ENCODE measurements at regions not wholly inside any gene's neighbourhood (a gene's known extent, or its start where the extent isn't known, plus 50 kb on each side); places are given as distances from the start of the nearest gene placed in this dataset.
"Not testable (repeated sequence)": the region's sequence is repeated elsewhere in the genome, so short reads cannot be mapped to it uniquely, and the experiment has no call there.

DNA sequence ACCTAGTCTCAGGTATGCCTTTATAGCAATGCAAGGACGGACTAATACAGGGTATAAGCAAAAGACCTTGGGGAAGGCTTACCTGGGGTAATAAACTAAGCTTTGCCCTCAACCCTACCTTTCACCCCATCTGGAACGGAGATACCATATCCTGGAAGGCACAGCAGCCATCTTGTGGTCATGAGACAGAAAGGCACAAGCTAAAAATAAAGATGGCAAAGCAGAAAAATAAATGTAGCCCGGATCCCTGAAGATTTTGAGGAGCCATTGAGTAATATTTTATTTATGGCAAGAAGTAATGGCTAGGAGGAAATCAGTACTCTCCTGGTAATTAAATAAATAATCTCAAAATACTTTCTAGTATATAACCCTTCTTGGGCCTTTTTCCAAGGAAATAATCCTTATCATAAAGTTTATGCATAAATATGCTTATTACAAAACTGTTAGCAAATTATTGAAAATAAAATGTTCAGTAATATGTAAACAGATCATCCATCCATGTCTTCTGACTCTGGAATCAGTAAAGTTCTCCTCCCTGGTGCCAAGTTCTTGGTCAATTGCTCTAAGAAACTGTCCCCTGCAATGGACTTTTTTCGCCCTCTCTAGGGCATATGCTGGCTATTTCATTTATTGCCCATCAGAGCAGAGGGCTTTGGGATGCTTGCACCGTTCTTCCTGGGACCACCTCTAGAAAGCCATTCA lies 198.7 kb downstream of the SPP2 start:
- no peak overlapping the region for H3K4me3 ChIP-seq
- intact Hi-C loops (cut with DNase I; ENCODE audit: low total_unique reads), result no loop called here
- H3K27me3 ChIP-seq, result peaks cover 3% of the 10 kb centered on the region
- DNase-seq, result no peak
- in situ Hi-C loops (cut with MboI; ENCODE audit: low pct_ligation_motif_present in 1 of 4, low pct_unique_long_range_greater_than_20kb in 1 of 4, low sequenced_read_pairs in 3 of 4), result no loop called here
- H3K9me3 ChIP-seq, result no peaks in the 10 kb centered on the region
- no peaks in the 10 kb centered on the region for H3K36me3 ChIP-seq
- TF ChIP-seq, protein P1, sequence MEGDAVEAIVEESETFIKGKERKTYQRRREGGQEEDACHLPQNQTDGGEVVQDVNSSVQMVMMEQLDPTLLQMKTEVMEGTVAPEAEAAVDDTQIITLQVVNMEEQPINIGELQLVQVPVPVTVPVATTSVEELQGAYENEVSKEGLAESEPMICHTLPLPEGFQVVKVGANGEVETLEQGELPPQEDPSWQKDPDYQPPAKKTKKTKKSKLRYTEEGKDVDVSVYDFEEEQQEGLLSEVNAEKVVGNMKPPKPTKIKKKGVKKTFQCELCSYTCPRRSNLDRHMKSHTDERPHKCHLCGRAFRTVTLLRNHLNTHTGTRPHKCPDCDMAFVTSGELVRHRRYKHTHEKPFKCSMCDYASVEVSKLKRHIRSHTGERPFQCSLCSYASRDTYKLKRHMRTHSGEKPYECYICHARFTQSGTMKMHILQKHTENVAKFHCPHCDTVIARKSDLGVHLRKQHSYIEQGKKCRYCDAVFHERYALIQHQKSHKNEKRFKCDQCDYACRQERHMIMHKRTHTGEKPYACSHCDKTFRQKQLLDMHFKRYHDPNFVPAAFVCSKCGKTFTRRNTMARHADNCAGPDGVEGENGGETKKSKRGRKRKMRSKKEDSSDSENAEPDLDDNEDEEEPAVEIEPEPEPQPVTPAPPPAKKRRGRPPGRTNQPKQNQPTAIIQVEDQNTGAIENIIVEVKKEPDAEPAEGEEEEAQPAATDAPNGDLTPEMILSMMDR (IDR thresholded peaks at IDR 0.05), result no peak
- TF ChIP-seq POLR2A (IDR thresholded peaks at IDR 0.05) (no peak), POLR2AphosphoS5 (IDR thresholded peaks at IDR 0.05) (no peak), EP300 (IDR thresholded peaks at IDR 0.05; ENCODE audit: low read depth) (no peak)
- WGBS, 2 donors (ENCODE audit: low coverage in 1 of 2), result 81 to 83% methylated on average over 5 of the region's 5 CpGs
- peaks cover 0 to 7% (median 6%) of the 10 kb centered on the region in 4 donors for H3K4me1 ChIP-seq
- no peak overlapping the region for H3K27ac ChIP-seq

DNA sequence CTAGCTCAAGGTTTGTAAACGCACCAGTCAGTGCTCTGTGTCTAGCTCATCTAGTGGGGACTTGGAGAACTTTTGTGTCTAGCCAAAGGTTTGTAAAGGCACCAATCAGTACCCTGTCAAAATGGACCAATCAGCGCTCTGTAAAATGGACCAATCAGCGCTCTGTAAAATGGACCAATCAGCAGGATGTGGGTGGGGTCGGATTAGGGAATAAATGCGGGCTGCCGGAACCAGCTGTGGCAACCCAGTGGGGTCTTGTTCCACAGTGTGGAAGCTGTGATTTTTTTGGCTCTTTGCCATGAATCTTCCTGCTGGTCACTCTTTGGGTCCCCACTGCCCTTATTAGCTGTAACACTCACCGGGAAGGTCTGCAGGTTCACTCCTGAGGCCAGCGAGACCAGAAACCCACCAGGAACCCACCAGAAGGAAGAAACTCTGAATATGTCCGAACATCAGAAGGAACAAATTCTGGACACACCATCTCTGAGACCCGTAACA lies 197.8 kb downstream of the SPP2 start:
- WGBS, 2 donors (ENCODE audit: low coverage in 1 of 2), result 94 to 97% methylated on average over 5 to 10 of the region's 10 CpGs
- in situ Hi-C loops (cut with MboI; ENCODE audit: low pct_ligation_motif_present in 1 of 4, low pct_unique_long_range_greater_than_20kb in 1 of 4, low sequenced_read_pairs in 3 of 4); intact Hi-C loops (cut with DNase I; ENCODE audit: low total_unique reads); H3K9me3 ChIP-seq; H3K27me3 ChIP-seq; H3K27ac ChIP-seq; DNase-seq; H3K4me3 ChIP-seq; H3K36me3 ChIP-seq: not testable (repeated sequence)
- H3K4me1 ChIP-seq, result peaks cover 0 to 11% (median 6%) of the 10 kb centered on the region in 4 donors

DNA sequence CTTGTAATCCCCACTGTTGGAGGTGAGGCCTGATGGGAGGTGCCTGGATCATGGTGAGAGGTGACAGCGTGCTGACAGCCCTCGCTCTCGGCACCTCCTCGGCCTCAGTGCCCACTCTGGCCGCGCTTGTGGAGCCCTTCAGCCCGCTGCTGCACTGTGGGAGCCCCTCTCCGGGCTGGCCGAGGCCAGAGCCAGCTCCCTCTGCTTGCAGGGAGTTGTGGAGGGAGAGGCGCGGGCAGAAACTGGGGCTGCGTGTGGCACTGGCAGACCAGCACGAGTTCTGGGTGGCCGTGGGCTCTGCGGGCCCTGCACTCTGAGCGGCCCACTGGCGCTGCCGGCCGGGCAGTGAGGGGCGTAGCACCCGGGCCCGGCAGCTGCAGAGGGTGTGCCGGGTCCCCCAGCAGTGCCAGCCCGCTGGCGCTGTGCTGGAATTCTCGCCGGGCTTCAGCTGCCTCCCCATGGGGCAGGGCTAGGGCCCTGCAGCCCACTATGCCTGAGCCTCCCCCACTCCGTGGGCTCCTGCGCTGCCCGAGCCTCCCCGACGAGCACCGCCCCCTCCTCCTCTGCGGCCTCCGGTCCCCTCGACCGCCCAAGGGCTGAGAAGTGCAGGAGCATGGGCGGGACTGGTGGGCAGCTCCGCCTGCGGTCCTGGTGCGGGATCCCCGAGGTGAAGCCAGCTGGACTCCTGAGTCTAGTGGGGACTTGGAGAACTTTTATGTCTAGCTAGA lies 197.1 kb downstream of the SPP2 start:
- no peaks in the 10 kb centered on the region for H3K36me3 ChIP-seq
- intact Hi-C loops (cut with DNase I; ENCODE audit: low total_unique reads) (no loop called here), in situ Hi-C loops (cut with MboI; ENCODE audit: low pct_ligation_motif_present in 1 of 4, low pct_unique_long_range_greater_than_20kb in 1 of 4, low sequenced_read_pairs in 3 of 4) (no loop called here)
- H3K27me3 ChIP-seq, result peaks cover 3% of the 10 kb centered on the region
- no peak overlapping the region for H3K4me3 ChIP-seq
- no peaks in the 10 kb centered on the region for H3K9me3 ChIP-seq
- 97 to 100% methylated on average over 3 to 29 of the region's 42 CpGs for WGBS, 2 donors (ENCODE audit: low coverage in 1 of 2)
- DNase-seq, result no peak
- no peak for TF ChIP-seq POLR2A (IDR thresholded peaks at IDR 0.05)
- TF ChIP-seq, protein P1 (IDR thresholded peaks at IDR 0.05), result no peak
- no peak for TF ChIP-seq POLR2AphosphoS5 (IDR thresholded peaks at IDR 0.05)
- no peak for TF ChIP-seq EP300 (IDR thresholded peaks at IDR 0.05; ENCODE audit: low read depth)
- no peak overlapping the region for H3K27ac ChIP-seq
- H3K4me1 ChIP-seq, result peaks cover 0 to 11% (median 6%) of the 10 kb centered on the region in 4 donors

DNA sequence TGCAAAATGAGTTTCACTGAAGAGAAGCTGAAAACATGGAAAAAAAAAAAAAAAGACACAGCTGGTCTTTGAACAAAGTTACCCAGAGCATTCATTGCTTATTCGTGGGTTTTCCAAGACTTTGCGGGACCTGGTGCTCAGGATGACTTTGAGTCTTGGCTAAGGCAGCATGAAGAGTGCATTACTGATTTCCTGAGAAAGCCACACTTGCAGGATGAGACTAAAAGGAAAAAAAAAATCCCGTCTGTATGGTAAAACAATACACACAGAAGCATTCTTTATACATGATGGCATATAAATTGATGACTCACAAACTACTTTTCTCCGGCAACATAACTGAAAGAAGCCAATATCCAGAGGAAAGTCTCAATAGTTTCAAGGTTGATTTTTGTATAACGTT lies 195.4 kb downstream of the SPP2 start:
- intact Hi-C loops (cut with DNase I; ENCODE audit: low total_unique reads), result no loop called here
- DNase-seq, result no peak
- Histone ChIP-seq H3K4me3 (no peak overlapping the region), H3K9me3 (no peaks in the 10 kb centered on the region), H3K27ac (no peak overlapping the region), H3K4me1 (peaks cover 0 to 5% (median 0%) of the 10 kb centered on the region in 4 donors), H3K27me3 (no peaks in the 10 kb centered on the region), H3K36me3 (no peaks in the 10 kb centered on the region)
- in situ Hi-C loops (cut with MboI; ENCODE audit: low pct_ligation_motif_present in 1 of 4, low pct_unique_long_range_greater_than_20kb in 1 of 4, low sequenced_read_pairs in 3 of 4), result no loop called here
- no peak for TF ChIP-seq POLR2AphosphoS5 (IDR thresholded peaks at IDR 0.05)
- no peak for TF ChIP-seq POLR2A (IDR thresholded peaks at IDR 0.05)
- WGBS, 2 donors (ENCODE audit: low coverage in 1 of 2), result 51 to 63% methylated on average over 5 of the region's 5 CpGs

DNA sequence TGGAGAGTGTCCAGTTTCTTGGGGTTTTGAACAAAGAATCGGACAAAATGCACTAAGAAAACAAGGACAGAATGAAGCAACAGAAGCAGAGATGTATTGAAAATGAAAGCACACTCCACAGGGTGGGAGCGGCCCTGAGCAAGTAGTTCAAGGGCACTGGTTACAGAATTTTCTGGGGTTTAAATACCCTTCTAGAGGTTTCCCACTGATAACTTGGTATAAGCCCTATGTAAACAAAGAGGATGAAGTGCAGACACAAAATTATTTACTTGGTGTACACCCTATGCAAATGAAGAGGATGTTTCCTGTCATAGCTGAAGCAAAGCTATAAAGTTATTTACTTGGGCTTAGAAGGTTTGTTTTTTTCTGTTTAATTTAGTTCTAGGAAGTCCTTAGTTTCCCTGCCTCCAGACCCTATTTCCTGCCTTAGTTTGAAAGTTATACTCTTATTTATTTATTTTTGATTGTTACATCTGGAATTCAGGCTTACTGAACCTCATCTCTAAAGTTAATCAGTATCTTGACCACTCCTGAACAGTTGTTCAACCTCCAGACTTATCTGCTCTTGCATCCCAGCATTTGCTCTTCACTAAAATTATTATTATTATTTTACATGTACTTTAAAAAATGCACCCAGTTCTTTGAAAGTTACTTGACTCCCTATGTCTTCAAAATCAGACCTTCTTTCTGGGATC lies 193.5 kb downstream of the SPP2 start:
- Histone ChIP-seq H3K36me3 (no peaks in the 10 kb centered on the region), H3K27me3 (no peaks in the 10 kb centered on the region), H3K9me3 (no peaks in the 10 kb centered on the region), H3K27ac (no peak overlapping the region), H3K4me3 (no peak overlapping the region), H3K4me1 (peaks cover 0 to 5% (median 0%) of the 10 kb centered on the region in 4 donors)
- intact Hi-C loops (cut with DNase I; ENCODE audit: low total_unique reads) (no loop called here), in situ Hi-C loops (cut with MboI; ENCODE audit: low pct_ligation_motif_present in 1 of 4, low pct_unique_long_range_greater_than_20kb in 1 of 4, low sequenced_read_pairs in 3 of 4) (no loop called here)
- no peak for DNase-seq
- WGBS, 2 donors (ENCODE audit: low coverage in 1 of 2), result 47 to 51% methylated on average over 2 of the region's 2 CpGs
- TF ChIP-seq POLR2A (IDR thresholded peaks at IDR 0.05) (no peak), POLR2AphosphoS5 (IDR thresholded peaks at IDR 0.05) (no peak)

All from transverse colon (tissue), 4 donors.